CD4-positive, alpha-beta T cell (primary cell): ENCODE measurements at regions not wholly inside any gene's neighbourhood (a gene's known extent, or its start where the extent isn't known, plus 50 kb on each side); places are given as distances from the start of the nearest gene placed in this dataset.

Experiments
- ATAC-seq: fragments of 200-7000 bp; cut with Tn5 transposase; one replicate; pipeline ENCODE4 v1.10.0; 2022; ENCODE audit warnings: mild to moderate bottlenecking; ENCODE audit not compliant: poor library complexity
- CTCF ChIA-PET: fragments of 350-600 bp; sonication (Branson Sonifier 250); formaldehyde crosslinking; loops from one replicate; lab custom pipeline; 2021; ENCODE audit warnings: antibody characterized with exemption, inconsistent platforms; lab: Charles Lee
- POLR2A ChIA-PET: fragments of 350-600 bp; sonication (Branson Sonifier 250); formaldehyde crosslinking; loops from one replicate; lab custom pipeline; 2021; ENCODE audit warnings: antibody characterized with exemption, inconsistent platforms; lab: Charles Lee
- DNase-seq, 14 experiments: peaks; one replicate each; pipeline ENCODE4 v3.0.0-alpha.2; 2013 to 2020; ENCODE audit warnings: mixed read lengths in 2 of 14
- H3K27ac ChIP-seq, 2 donors: one replicate each; pipeline versions ENCODE4 v1.5.1 to v1.7.0; 2013; ENCODE audit warnings: low read length in 2 of 2, low read depth in 1 of 2, mild to moderate bottlenecking in 1 of 2
- H3K27me3 ChIP-seq, 2 experiments: 1 replicate in 1 of 2; 2 replicates in 1 of 2; pipeline versions ENCODE4 v1.6.1 to v1.7.0; 2013; ENCODE audit warnings: low read length in 2 of 2, control low read depth in 1 of 2, mild to moderate bottlenecking in 1 of 2, moderate library complexity in 1 of 2; ENCODE audit not compliant: insufficient read depth in 2 of 2, control insufficient read depth in 1 of 2
- H3K36me3 ChIP-seq: one replicate; pipeline ENCODE4 v1.6.1; 2013; ENCODE audit warnings: low read length, control low read depth; ENCODE audit not compliant: insufficient read depth
- H3K4me1 ChIP-seq: one replicate; pipeline ENCODE4 v1.6.1; 2013; ENCODE audit warnings: low read length, control low read depth; ENCODE audit not compliant: insufficient read depth
- H3K4me3 ChIP-seq: one replicate; pipeline ENCODE4 v1.5.1; 2013; ENCODE audit warnings: mild to moderate bottlenecking, low read length, moderate library complexity
- H3K9me3 ChIP-seq, 2 experiments: 1 replicate in 1 of 2; 2 replicates in 1 of 2; pipeline versions ENCODE4 v1.6.1 to v1.7.0; 2013; ENCODE audit warnings: low read length in 2 of 2, mild to moderate bottlenecking in 2 of 2, control low read depth in 1 of 2, moderate library complexity in 1 of 2; ENCODE audit not compliant: control insufficient read depth in 1 of 2, insufficient read depth in 1 of 2
- H3K27ac Mint-ChIP-seq: one replicate; pipeline ENCODE4 v1.8.0; 2020; ENCODE audit warnings: mixed read lengths
- H3K27me3 Mint-ChIP-seq: one replicate; pipeline ENCODE4 v1.8.0; 2021; ENCODE audit warnings: mixed read lengths
- H3K36me3 Mint-ChIP-seq: one replicate; pipeline ENCODE4 v1.8.0; 2021; ENCODE audit warnings: low read depth, mixed read lengths
- H3K4me1 Mint-ChIP-seq: one replicate; pipeline ENCODE4 v1.8.0; 2021; ENCODE audit warnings: low read depth, mixed read lengths
- H3K4me3 Mint-ChIP-seq: one replicate; pipeline ENCODE4 v1.8.0; 2020; ENCODE audit warnings: mild to moderate bottlenecking, mixed read lengths
- H3K9me3 Mint-ChIP-seq: one replicate; pipeline ENCODE4 v1.8.0; 2020; ENCODE audit warnings: mixed read lengths
- intact Hi-C, 2 experiments: fragments of 100-400 bp; cut with DNase I in 1 of 2; cut with micrococcal nuclease in 1 of 2; formaldehyde crosslinking; loops; one replicate each; pipeline versions ENCODE4 v1.15.1 to v1.9.0; 2023 to 2025; cut with DNase I, micrococcal nuclease
- TF ChIP-seq, protein P1 (sequence below): fragments of 200-600 bp; IDR thresholded peaks from one replicate; pipeline ENCODE4 v1.8.0; 2022; ENCODE audit warnings: antibody characterized with exemption, mild to moderate bottlenecking

GRCh38 chr7:18221377-18222293, 194.0 kb upstream of the PRPS1L1 start:
- intact Hi-C loops: no loop called here
- no peak overlapping the region for H3K4me3 ChIP-seq
- ATAC-seq (no peak), DNase-seq (peak in 1 of 14 experiments; percentile 10)
- no peaks in the 10 kb centered on the region for H3K9me3 Mint-ChIP-seq
- H3K4me1 ChIP-seq: no peaks in the 10 kb centered on the region
- H3K9me3 ChIP-seq: no peaks in the 10 kb centered on the region
- no peak overlapping the region for H3K4me3 Mint-ChIP-seq
- no peak overlapping the region for H3K27ac Mint-ChIP-seq
- H3K4me1 Mint-ChIP-seq: no peaks in the 10 kb centered on the region
- no peaks in the 10 kb centered on the region for H3K36me3 ChIP-seq
- ChIA-PET POLR2A (no interaction called here), CTCF (interaction anchor here (0.8 kb wide), 1 partner anchor 12 kb away, joined by 3 read pairs; no protein-coding TSS in a partner anchor)
- TF ChIP-seq, protein P1, sequence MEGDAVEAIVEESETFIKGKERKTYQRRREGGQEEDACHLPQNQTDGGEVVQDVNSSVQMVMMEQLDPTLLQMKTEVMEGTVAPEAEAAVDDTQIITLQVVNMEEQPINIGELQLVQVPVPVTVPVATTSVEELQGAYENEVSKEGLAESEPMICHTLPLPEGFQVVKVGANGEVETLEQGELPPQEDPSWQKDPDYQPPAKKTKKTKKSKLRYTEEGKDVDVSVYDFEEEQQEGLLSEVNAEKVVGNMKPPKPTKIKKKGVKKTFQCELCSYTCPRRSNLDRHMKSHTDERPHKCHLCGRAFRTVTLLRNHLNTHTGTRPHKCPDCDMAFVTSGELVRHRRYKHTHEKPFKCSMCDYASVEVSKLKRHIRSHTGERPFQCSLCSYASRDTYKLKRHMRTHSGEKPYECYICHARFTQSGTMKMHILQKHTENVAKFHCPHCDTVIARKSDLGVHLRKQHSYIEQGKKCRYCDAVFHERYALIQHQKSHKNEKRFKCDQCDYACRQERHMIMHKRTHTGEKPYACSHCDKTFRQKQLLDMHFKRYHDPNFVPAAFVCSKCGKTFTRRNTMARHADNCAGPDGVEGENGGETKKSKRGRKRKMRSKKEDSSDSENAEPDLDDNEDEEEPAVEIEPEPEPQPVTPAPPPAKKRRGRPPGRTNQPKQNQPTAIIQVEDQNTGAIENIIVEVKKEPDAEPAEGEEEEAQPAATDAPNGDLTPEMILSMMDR: no peak
- H3K27me3 Mint-ChIP-seq: no peaks in the 10 kb centered on the region
- no peaks in the 10 kb centered on the region for H3K27me3 ChIP-seq
- H3K27ac ChIP-seq: no peak overlapping the region
- no peaks in the 10 kb centered on the region for H3K36me3 Mint-ChIP-seq

- Mint-ChIP-seq H3K36me3 (no peaks in the 10 kb centered on the region), H3K27ac (no peak overlapping the region), H3K27me3 (no peaks in the 10 kb centered on the region), H3K4me1 (no peaks in the 10 kb centered on the region), H3K9me3 (no peaks in the 10 kb centered on the region), H3K4me3 (no peak overlapping the region)
- Histone ChIP-seq H3K27ac (no peak overlapping the region), H3K36me3 (no peaks in the 10 kb centered on the region), H3K4me3 (no peak overlapping the region), H3K4me1 (no peaks in the 10 kb centered on the region), H3K9me3 (no peaks in the 10 kb centered on the region), H3K27me3 (no peaks in the 10 kb centered on the region)
- ATAC-seq (no peak), DNase-seq (no peak)
- ChIA-PET POLR2A (no interaction called here), CTCF (interaction anchor here (0.7 to 0.8 kb wide), 2 partner anchors 11 to 21 kb away, joined by 3 read pairs; no protein-coding TSS in a partner anchor)
- intact Hi-C loops: no loop called here
- TF ChIP-seq, protein P1: no peak
Observed at GRCh38 chr7:18222636-18223035, 195.0 kb upstream of the PRPS1L1 start.

DNA sequence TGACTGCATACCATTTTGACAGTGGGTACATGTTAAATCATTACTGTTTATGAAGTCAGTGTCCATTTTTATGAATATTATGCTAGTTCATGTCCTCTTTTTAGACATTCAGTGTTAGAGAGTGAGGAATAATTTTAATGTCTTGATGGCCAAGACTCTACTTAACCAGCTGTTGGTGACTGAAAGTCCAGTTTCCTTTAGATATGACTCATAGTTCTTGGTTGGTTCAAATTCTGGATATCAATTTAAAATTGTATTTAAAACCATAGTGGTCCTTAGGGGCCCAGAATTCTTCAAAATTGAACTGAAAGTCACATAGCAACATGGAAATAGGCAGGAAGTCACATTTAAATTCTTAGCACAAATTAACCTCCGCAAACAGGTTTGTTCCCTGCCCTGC, 196.5 kb upstream of the PRPS1L1 start:
- no peaks in the 10 kb centered on the region for H3K9me3 ChIP-seq
- ChIA-PET POLR2A (no interaction called here), CTCF (no interaction called here)
- Mint-ChIP-seq H3K9me3 (no peaks in the 10 kb centered on the region), H3K27ac (no peak overlapping the region), H3K4me3 (no peak overlapping the region), H3K36me3 (no peaks in the 10 kb centered on the region), H3K27me3 (no peaks in the 10 kb centered on the region), H3K4me1 (no peaks in the 10 kb centered on the region)
- intact Hi-C loops: no loop called here
- TF ChIP-seq, protein P1: no peak
- no peak overlapping the region for H3K27ac ChIP-seq
- no peaks in the 10 kb centered on the region for H3K36me3 ChIP-seq
- H3K27me3 ChIP-seq: no peaks in the 10 kb centered on the region
- no peaks in the 10 kb centered on the region for H3K4me1 ChIP-seq
- DNase-seq (no peak), ATAC-seq (no peak)
- H3K4me3 ChIP-seq: no peak overlapping the region
